H9 (cell line): ENCODE measurements at regions not wholly inside any gene's neighbourhood (a gene's known extent, or its start where the extent isn't known, plus 50 kb on each side); places are given as distances from the start of the nearest gene placed in this dataset.

Source experiments
- DNase-seq: peaks from one replicate; pipeline ENCODE4 v3.0.0-alpha.2; 2017
- H2AFZ ChIP-seq: one replicate; pipeline ENCODE4 v1.6.1; 2013; ENCODE audit warnings: mild to moderate bottlenecking, low read length, control low read depth, moderate library complexity
- H2AK5ac ChIP-seq: 2 replicates; pipeline ENCODE4 v1.6.1; 2013; ENCODE audit warnings: low read length, control low read depth, mixed read lengths; ENCODE audit not compliant: insufficient read length
- H2BK120ac ChIP-seq: one replicate; pipeline ENCODE4 v1.6.1; 2013; ENCODE audit warnings: low read depth, mild to moderate bottlenecking, low read length, control low read depth, inconsistent platforms; ENCODE audit not compliant: poor library complexity, severe bottlenecking
- H2BK12ac ChIP-seq: 2 replicates; pipeline ENCODE4 v1.6.1; 2013; ENCODE audit warnings: low read length, control low read depth, mixed read lengths, low read depth; ENCODE audit not compliant: insufficient read length
- H2BK15ac ChIP-seq: 2 replicates; pipeline ENCODE4 v1.6.1; 2013; ENCODE audit warnings: low read depth, low read length, control low read depth
- H2BK20ac ChIP-seq: one replicate; pipeline ENCODE4 v1.6.1; 2013; ENCODE audit warnings: low read depth, mild to moderate bottlenecking, low read length, control low read depth, inconsistent platforms; ENCODE audit not compliant: poor library complexity, severe bottlenecking
- H2BK5ac ChIP-seq: 2 replicates; pipeline ENCODE4 v1.6.1; 2013; ENCODE audit warnings: low read length, control low read depth, mixed read lengths; ENCODE audit not compliant: insufficient read length
- H3K14ac ChIP-seq: 2 replicates; pipeline ENCODE4 v1.6.1; 2013; ENCODE audit warnings: low read length, control low read depth; ENCODE audit not compliant: insufficient read depth
- H3K18ac ChIP-seq: 2 replicates; pipeline ENCODE4 v1.6.1; 2013; ENCODE audit warnings: low read depth, mild to moderate bottlenecking, mixed read lengths, low read length, control low read depth; ENCODE audit not compliant: insufficient read length
- H3K23ac ChIP-seq: 2 replicates; pipeline ENCODE4 v1.6.1; 2013; ENCODE audit warnings: low read length, control low read depth, mixed read lengths, low read depth; ENCODE audit not compliant: insufficient read length
- H3K23me2 ChIP-seq: 2 replicates; pipeline ENCODE4 v1.6.1; 2013; ENCODE audit warnings: low read depth, mild to moderate bottlenecking, mixed read lengths, low read length, control low read depth; ENCODE audit not compliant: insufficient read length, poor library complexity, severe bottlenecking
- H3K27ac ChIP-seq: 2 replicates; pipeline ENCODE4 v1.5.1; 2013; ENCODE audit warnings: low read length, control low read depth, mixed read lengths, low read depth; ENCODE audit not compliant: insufficient read length
- H3K27me3 ChIP-seq: 2 replicates; pipeline ENCODE4 v1.6.1; 2013; ENCODE audit warnings: low read length, control low read depth, inconsistent platforms; ENCODE audit not compliant: insufficient read depth
- H3K4ac ChIP-seq: 2 replicates; pipeline ENCODE4 v1.6.1; 2013; ENCODE audit warnings: low read depth, mild to moderate bottlenecking, control low read depth, inconsistent platforms, low read length, moderate library complexity
- H3K4me1 ChIP-seq: 2 replicates; pipeline ENCODE4 v1.6.1; 2013; ENCODE audit warnings: low read length, control low read depth, inconsistent platforms; ENCODE audit not compliant: insufficient read depth
- H3K4me2 ChIP-seq: 2 replicates; pipeline ENCODE4 v1.6.1; 2013; ENCODE audit warnings: low read length, control low read depth, mixed read lengths; ENCODE audit not compliant: insufficient read length, insufficient read depth
- H3K56ac ChIP-seq: 2 replicates; pipeline ENCODE4 v1.6.1; 2013; ENCODE audit warnings: low read depth, mild to moderate bottlenecking, mixed read lengths, low read length, control low read depth; ENCODE audit not compliant: insufficient read length
- H3K79me1 ChIP-seq: 2 replicates; pipeline ENCODE4 v1.6.1; 2013; ENCODE audit warnings: low read depth, mild to moderate bottlenecking, moderate library complexity, low read length, control low read depth, inconsistent platforms; ENCODE audit not compliant: insufficient read depth, poor library complexity, severe bottlenecking
- H3K79me2 ChIP-seq: 2 replicates; pipeline ENCODE4 v1.6.1; 2013; ENCODE audit warnings: low read length, control low read depth, inconsistent platforms; ENCODE audit not compliant: insufficient read depth
- H3K9ac ChIP-seq: 2 replicates; pipeline ENCODE4 v1.6.1; 2013; ENCODE audit warnings: low read length, control low read depth, mixed read lengths; ENCODE audit not compliant: insufficient read length; ENCODE audit errors: extremely low read depth
- H3K9me3 ChIP-seq: one replicate; pipeline ENCODE4 v1.6.1; 2013; ENCODE audit warnings: low read depth, low read length, inconsistent platforms; ENCODE audit not compliant: control insufficient read depth
- H3T11ph ChIP-seq: one replicate; pipeline ENCODE4 v1.6.1; 2013; ENCODE audit warnings: mild to moderate bottlenecking, low read length, control low read depth, inconsistent platforms
- H4K20me1 ChIP-seq: one replicate; pipeline ENCODE4 v1.6.1; 2013; ENCODE audit not compliant: control insufficient read depth, insufficient read length, insufficient read depth
- H4K5ac ChIP-seq: 2 replicates; pipeline ENCODE4 v1.6.1; 2013; ENCODE audit warnings: low read depth, mild to moderate bottlenecking, mixed read lengths, low read length, control low read depth; ENCODE audit not compliant: insufficient read length
- H4K8ac ChIP-seq: replicated peaks from 2 replicates; pipeline ENCODE4 v1.6.1; 2013; ENCODE audit warnings: low read length, control low read depth, mixed read lengths, low read depth; ENCODE audit not compliant: insufficient read length
- H4K91ac ChIP-seq: 2 replicates; pipeline ENCODE4 v1.6.1; 2013; ENCODE audit warnings: low read depth, mild to moderate bottlenecking, moderate library complexity, mixed read lengths, low read length, control low read depth; ENCODE audit not compliant: insufficient read length
- H3K27ac Mint-ChIP-seq, 3 experiments: 2 replicates in 2 of 3; 3 replicates in 1 of 3; pipeline ENCODE4 v1.8.0; 2020 to 2021; ENCODE audit warnings: mixed read lengths in 3 of 3, mild to moderate bottlenecking in 1 of 3, moderate library complexity in 1 of 3
- H3K27me3 Mint-ChIP-seq: 2 replicates; pipeline ENCODE4 v1.8.0; 2021; ENCODE audit warnings: low read depth, mild to moderate bottlenecking, moderate library complexity, mixed read lengths
- H3K36me3 Mint-ChIP-seq, 3 experiments: 2 replicates in 2 of 3; 3 replicates in 1 of 3; pipeline ENCODE4 v1.8.0; 2020 to 2021; ENCODE audit warnings: low read depth in 3 of 3, mixed read lengths in 3 of 3; ENCODE audit not compliant: insufficient read depth in 1 of 3
- H3K4me1 Mint-ChIP-seq, 2 experiments: 2 replicates each; pipeline ENCODE4 v1.8.0; 2020; ENCODE audit warnings: mixed read lengths in 2 of 2
- H3K4me3 Mint-ChIP-seq, 2 experiments: 2 replicates in 1 of 2; 3 replicates in 1 of 2; pipeline ENCODE4 v1.8.0; 2020 to 2021; ENCODE audit warnings: mild to moderate bottlenecking in 2 of 2, mixed read lengths in 2 of 2, moderate library complexity in 1 of 2
- H3K9me3 Mint-ChIP-seq, 2 experiments: 2 replicates in 1 of 2; 3 replicates in 1 of 2; pipeline ENCODE4 v1.8.0; 2020; ENCODE audit warnings: mild to moderate bottlenecking in 2 of 2, mixed read lengths in 2 of 2, moderate library complexity in 1 of 2
- WGBS: extraction: QIAGEN DNeasy Blood & Tissue Kit; methylation state at CpG from one replicate; pipeline ENCODE4 v1.1.7; 2013; ENCODE audit warnings: missing lambda C conversion rate, low lambda C conversion rate, mixed read lengths; ENCODE audit not compliant: insufficient read length; ENCODE audit errors: extremely low coverage; 5-methylcytosine and 5-hydroxymethylcytosine counted together
- TF ChIP-seq, protein P1 (sequence below): fragments of 200-600 bp; sonication (generic); conservative IDR thresholded peaks from 3 replicates; pipeline ENCODE4 v1.8.0; 2021; ENCODE audit warnings: antibody characterized with exemption, mild to moderate bottlenecking

GRCh38 chrX:68942104-68942503 lies 113.3 kb downstream of the EFNB1 start:
- H3K56ac ChIP-seq, result no peak overlapping the region
- TF ChIP-seq, protein P1, sequence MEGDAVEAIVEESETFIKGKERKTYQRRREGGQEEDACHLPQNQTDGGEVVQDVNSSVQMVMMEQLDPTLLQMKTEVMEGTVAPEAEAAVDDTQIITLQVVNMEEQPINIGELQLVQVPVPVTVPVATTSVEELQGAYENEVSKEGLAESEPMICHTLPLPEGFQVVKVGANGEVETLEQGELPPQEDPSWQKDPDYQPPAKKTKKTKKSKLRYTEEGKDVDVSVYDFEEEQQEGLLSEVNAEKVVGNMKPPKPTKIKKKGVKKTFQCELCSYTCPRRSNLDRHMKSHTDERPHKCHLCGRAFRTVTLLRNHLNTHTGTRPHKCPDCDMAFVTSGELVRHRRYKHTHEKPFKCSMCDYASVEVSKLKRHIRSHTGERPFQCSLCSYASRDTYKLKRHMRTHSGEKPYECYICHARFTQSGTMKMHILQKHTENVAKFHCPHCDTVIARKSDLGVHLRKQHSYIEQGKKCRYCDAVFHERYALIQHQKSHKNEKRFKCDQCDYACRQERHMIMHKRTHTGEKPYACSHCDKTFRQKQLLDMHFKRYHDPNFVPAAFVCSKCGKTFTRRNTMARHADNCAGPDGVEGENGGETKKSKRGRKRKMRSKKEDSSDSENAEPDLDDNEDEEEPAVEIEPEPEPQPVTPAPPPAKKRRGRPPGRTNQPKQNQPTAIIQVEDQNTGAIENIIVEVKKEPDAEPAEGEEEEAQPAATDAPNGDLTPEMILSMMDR, result no peak
- no peak overlapping the region for H3T11ph ChIP-seq
- H2BK120ac ChIP-seq, result no peak overlapping the region
- H3K9me3 ChIP-seq, result no peaks in the 10 kb centered on the region
- H3K18ac ChIP-seq, result no peak overlapping the region
- H3K4me3 Mint-ChIP-seq, result no peak overlapping the region
- no peak overlapping the region for H2AFZ ChIP-seq
- H3K4me1 Mint-ChIP-seq, result peaks cover 0 to 19% of the 10 kb centered on the region in 2 experiments; a peak in 2 of 4 replicates
- no peak overlapping the region for H3K9ac ChIP-seq
- no peak overlapping the region for H4K8ac ChIP-seq
- no peaks in the 10 kb centered on the region for H4K20me1 ChIP-seq
- H3K27ac Mint-ChIP-seq, result no peak overlapping the region; a peak in 1 of 7 replicates
- H3K79me2 ChIP-seq, result no peaks in the 10 kb centered on the region
- no peak overlapping the region for H3K23ac ChIP-seq
- H2BK15ac ChIP-seq, result no peak overlapping the region
- H3K23me2 ChIP-seq, result no peaks in the 10 kb centered on the region
- H3K36me3 Mint-ChIP-seq, result peaks cover 0 to 2% (median 0%) of the 10 kb centered on the region in 3 experiments; a peak in 2 of 7 replicates
- H2BK20ac ChIP-seq, result no peak overlapping the region
- H2BK12ac ChIP-seq, result no peak overlapping the region
- no peak overlapping the region for H2BK5ac ChIP-seq
- H3K27me3 ChIP-seq, result no peaks in the 10 kb centered on the region
- no peaks in the 10 kb centered on the region for H3K79me1 ChIP-seq
- H3K4me1 ChIP-seq, result no peaks in the 10 kb centered on the region
- no peak overlapping the region for H4K91ac ChIP-seq
- no peak overlapping the region for H3K14ac ChIP-seq
- no peak overlapping the region for H3K27ac ChIP-seq
- no peak overlapping the region for H4K5ac ChIP-seq
- H2AK5ac ChIP-seq, result no peak overlapping the region
- peaks cover 62 to 66% of the 10 kb centered on the region in 2 experiments for H3K9me3 Mint-ChIP-seq
- H3K27me3 Mint-ChIP-seq, result peaks cover 12% of the 10 kb centered on the region
- WGBS, result no CpG with 5 or more reads among the region's 6 CpGs
- no peak overlapping the region for H3K4ac ChIP-seq
- DNase-seq, result no peak
- no peak overlapping the region for H3K4me2 ChIP-seq
